Lower leg skin (tissue), 3 donors: ENCODE measurements at regions not wholly inside any gene's neighbourhood (a gene's known extent, or its start where the extent isn't known, plus 50 kb on each side); places are given as distances from the start of the nearest gene placed in this dataset.

Source experiments
- CTCF ChIP-seq, 3 donors: fragments of 450-650 bp; IDR thresholded peaks; one replicate each; pipeline ENCODE4 v1.5.1; 2016; ENCODE audit warnings: antibody characterized with exemption in 3 of 3, mild to moderate bottlenecking in 3 of 3, moderate library complexity in 2 of 3
- POLR2A ChIP-seq, 2 donors: fragments of 450-650 bp; IDR thresholded peaks; one replicate each; pipeline ENCODE4 v1.6.1; 2016 to 2017; ENCODE audit warnings: antibody characterized with exemption in 2 of 2, mild to moderate bottlenecking in 1 of 2, moderate library complexity in 1 of 2

GRCh38 chr12:4112734-4113325 lies 160.7 kb upstream of the CCND2 start:
- TF ChIP-seq CTCF (IDR thresholded peaks at IDR 0.05) (no peak), POLR2A (IDR thresholded peaks at IDR 0.05) (no peak)
